ENCODE measurements at regions not wholly inside any gene's neighbourhood (a gene's known extent, or its start where the extent isn't known, plus 50 kb on each side); places are given as distances from the start of the nearest gene placed in this dataset.
"Not testable (repeated sequence)": the region's sequence is repeated elsewhere in the genome, so short reads cannot be mapped to it uniquely, and the experiment has no call there.

- TF ChIP-seq JUND (IDR thresholded peaks at IDR 0.05); CTCF (IDR thresholded peaks at IDR 0.05; ENCODE audit: low read depth, low read length, missing input control); RAD21 (IDR thresholded peaks at IDR 0.05); GABPA (IDR thresholded peaks at IDR 0.05 in 1 of 2, conservative IDR thresholded peaks at IDR 0.05 in 1 of 2); ATF3 (IDR thresholded peaks at IDR 0.05): not testable (repeated sequence)
- TF ChIP-seq MAX (IDR thresholded peaks at IDR 0.05) (peak; percentile 71), SP1 (IDR thresholded peaks at IDR 0.05) (peak; percentile 32)
Observed at GRCh38 chr10:47599657-47600056, 76.2 kb upstream of the AGAP9 start.

Data from liver (tissue), 3 donors.